DMS114 treated with DMSO at 0.1 percent for 48 hours (cell line): ENCODE measurements at regions not wholly inside any gene's neighbourhood (a gene's known extent, or its start where the extent isn't known, plus 50 kb on each side); places are given as distances from the start of the nearest gene placed in this dataset.
"Not testable (repeated sequence)": the region's sequence is repeated elsewhere in the genome, so short reads cannot be mapped to it uniquely, and the experiment has no call there.

Experiments used
- DNase-seq: peaks from one replicate; lab custom pipeline; 2025; ENCODE audit not compliant: unreplicated experiment; lab: John Stamatoyannopoulos, UW

DNA sequence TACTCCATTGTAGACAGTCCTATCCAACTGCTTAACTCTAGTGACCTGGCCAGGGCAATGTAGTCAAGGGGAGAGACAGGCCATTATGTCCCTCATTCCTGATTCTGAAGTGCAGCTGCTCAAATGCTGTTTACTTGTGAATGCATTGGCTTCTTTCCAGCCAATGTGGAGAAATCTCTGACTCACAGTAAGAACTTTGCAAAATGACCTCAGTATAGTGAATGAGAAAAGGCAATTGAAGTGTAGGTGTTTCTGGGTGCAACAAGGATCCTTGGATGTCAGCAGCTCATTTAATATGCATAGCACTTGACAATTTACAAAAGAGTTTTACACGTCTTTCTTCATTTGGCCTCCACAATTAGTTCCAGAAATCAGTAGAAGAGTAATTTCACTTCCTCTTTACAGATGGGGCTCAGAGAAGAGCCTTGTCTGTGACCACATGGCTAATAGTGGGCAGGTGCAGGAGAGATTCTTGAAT, 367.2 kb downstream of the OSTF1 start:
- DNase-seq, result no peak

DNA sequence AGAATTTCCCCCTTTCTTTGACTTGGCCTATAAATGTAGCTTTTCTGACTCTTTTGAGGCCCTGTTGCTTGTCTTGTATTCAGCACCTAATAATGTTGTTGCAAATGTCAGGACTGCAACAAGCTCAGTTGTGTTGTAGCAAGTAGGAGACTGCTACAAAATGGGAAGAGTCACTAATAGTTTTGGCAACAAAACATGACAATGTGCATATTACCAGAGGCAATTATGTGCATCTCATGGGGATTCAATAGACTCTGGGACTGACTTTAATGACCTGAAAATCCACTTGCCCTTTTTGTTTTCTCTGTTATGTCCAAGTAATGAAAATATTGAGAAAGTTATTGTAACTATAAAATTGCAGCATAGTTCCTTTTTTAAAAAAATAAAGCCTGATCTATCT, 368.4 kb downstream of the OSTF1 start:
- DNase-seq, result no peak

DNA sequence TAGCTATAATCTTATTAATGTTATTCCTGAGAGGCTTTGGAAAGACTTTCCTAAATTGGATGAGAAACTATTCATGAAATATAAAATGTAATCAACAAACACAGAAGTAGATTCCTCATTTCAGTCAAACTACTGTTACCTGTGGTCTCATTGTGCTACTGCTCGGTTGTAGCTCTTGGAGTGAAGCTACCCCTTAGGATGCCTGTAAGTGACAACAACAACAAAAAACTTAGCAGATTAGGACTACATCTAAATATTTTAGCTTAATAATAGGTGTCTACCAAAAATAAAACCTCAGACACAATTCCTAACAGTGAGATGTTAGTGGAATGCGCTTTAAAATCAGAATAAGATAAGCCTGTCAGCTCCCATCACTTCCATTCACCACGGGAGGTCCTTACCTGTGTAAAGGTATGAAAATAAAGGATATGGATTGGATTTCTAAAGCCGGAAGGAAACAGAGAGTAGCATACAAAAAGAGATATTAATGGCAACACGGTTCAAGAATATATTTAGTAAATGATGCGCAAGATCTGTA, 369.2 kb downstream of the OSTF1 start:
- DNase-seq, result no peak

DNA sequence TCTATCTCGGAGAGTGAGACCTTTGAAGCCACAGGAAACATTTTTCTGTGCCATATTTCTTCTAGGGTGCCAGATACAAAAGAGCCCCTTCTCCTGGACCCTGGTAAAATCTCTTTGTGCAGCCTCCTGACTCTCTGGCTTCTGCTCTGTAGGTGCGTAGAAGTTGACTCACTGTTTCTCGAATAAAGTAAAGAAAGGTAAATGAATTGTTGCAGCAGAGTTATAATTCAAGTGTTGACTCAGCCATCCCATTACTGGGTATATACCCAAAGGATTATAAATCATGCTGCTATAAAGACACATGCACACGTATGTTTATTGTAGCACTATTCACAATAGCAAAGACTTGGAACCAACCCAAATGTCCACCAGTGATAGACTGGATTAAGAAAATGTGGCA, 371.0 kb downstream of the OSTF1 start:
- not testable (repeated sequence) for DNase-seq

DNA sequence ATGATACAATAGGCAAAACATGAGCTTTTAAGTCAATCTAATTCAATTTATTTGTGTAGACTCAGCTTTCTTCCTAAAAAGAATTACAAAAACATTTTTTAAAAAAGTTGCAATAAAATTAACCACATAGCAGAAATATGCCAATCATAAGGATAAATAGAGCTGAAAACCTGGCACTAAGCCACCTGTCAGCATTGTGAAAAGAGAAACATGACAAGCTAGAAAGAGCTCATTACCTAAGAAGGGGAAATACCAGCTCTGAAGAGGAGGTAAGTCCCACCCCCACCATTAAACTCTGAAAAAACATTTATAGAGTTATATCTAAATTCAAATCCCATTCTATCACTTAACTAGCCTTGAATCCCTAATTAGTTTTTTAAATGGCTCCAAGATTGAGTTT, 372.9 kb downstream of the OSTF1 start:
- DNase-seq, result no peak

DNA sequence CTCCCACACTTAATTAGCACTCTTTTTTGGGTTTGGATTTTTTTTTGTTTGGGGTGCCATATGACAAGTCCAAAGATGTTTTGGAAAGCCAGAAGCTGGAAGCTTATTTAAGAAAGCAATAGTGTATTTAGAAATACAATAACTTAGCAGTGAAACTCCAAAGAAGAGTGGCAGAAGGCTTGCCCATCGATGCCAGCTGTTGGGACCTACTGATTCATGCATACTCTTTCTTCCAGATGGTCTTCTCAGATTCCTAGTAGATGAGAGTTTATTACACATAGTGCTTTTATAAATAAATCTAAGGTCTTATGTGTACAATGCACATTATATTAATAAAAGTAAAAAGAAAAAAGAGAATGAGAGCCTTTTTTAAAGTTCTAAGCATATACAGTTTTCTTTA, 374.6 kb downstream of the OSTF1 start:
- no peak for DNase-seq

DNA sequence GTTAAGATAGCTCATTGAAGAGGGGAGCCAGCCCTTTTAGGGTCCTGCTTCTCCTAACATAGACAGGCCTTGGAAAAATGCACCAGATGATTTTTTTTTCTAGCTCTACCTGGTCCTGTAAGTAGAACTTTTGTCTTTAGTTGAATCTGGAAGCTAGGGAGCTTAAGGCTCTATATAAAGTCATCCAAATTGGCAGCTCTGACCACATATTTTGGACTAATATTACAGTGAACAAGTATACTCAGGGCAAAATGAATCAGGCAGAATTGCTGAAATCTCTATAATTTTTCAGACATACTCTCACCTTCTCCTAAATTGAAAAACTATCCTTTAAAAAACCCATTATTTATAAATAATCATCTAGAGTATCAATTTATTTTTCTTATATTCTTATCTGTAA, 375.6 kb downstream of the OSTF1 start:
- no peak for DNase-seq

DNA sequence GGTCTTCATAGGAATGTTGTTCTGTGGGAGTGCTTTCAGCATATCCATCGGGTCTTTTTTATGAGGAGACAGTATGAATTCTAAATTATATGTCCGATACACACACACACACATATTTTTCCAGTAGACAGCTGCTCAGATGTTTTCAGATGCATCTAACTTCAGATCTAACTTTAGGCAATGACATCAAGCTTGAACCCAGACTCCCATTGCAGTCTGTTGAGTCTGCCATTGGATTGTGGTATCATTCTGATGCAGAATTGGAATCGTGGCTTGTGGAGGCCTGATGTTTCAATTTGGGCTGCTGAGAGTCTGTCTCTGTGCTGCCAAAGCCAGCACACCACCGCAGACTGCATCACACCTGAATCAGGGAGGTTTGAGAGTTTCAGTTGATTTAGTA, 376.4 kb downstream of the OSTF1 start:
- no peak for DNase-seq

DNA sequence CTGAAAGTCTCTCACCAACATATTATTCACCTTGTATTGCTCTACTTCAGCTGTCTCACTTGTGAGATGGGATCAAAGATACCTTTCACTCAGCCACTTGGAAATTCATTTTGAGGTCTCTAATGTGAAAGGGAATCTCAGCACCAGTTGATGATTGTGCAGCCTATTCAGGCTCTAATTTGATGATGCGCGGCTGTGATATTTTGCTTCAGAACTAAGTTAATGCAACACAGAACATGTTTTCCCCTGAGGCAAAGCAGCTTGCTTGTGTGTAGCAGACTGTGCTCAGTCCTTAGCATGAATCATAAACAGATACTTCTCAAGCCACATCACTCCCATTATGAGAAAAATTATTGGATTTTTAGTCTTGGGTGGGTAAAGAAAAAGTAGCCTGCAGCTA, 378.8 kb downstream of the OSTF1 start:
- no peak for DNase-seq

DNA sequence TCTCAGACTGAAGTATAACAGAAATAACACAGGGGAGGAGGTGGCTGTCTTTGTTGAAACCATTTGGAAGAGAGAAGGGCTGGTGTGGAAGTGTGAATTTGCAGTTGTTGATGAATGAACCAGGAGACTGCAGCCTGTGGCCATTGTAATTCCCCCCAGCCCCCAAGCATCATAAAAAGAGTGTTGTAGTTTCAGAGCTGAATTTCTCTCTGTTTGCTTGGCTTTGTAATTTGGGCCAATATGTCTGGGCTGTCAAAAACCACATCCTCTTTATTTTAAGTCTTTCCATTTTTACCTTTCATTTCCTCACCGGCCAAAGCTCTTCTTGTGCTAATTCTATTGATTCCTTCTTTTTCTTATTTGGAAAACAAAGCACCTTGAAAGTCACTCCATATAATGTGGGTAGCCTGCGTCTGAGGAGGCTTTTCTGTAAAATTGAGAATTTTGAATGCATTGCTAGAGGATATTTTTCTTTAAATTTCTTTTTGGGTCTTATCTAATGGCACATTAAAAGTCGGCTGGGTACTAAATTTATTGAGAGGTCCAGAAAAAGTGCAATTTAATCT, 383.3 kb downstream of the OSTF1 start:
- no peak for DNase-seq

DNA sequence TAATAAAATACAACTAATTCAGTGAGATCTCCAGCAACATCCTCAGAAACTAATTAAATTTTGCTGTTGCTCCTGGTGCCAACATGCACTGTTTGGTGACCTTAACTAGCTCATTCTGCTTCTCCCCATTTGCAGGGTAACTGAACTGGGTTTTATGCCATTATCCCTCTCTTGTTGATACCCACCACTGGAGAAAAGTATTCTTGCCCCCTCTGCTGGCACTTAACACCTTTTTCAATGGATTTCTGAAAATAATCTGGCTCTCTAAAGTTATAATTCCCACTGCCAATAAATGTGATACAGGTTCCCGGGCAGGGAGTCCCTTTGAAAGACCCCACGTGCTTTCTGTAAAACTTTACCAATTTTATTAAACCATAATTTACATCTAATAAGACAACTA, 394.3 kb downstream of the OSTF1 start:
- no peak for DNase-seq

DNA sequence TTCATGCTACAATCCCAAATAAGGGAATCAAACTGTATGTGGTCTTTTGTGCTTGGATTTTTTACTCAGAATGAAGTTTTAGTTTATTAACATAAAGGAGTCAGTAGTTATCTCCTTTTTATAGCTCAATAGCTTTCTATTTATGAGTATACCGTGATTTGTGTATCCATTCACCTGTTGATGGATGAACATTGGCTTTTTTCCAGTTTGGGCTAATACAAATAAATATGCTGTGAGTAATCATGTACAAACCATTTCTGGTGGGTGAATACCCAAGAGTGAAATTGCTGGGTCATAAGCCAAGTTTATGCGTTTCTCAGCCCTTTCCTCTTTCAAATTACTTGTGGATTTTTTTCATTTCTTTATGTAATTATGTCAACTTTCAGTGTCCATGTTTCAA, 395.3 kb downstream of the OSTF1 start:
- no peak for DNase-seq

DNA sequence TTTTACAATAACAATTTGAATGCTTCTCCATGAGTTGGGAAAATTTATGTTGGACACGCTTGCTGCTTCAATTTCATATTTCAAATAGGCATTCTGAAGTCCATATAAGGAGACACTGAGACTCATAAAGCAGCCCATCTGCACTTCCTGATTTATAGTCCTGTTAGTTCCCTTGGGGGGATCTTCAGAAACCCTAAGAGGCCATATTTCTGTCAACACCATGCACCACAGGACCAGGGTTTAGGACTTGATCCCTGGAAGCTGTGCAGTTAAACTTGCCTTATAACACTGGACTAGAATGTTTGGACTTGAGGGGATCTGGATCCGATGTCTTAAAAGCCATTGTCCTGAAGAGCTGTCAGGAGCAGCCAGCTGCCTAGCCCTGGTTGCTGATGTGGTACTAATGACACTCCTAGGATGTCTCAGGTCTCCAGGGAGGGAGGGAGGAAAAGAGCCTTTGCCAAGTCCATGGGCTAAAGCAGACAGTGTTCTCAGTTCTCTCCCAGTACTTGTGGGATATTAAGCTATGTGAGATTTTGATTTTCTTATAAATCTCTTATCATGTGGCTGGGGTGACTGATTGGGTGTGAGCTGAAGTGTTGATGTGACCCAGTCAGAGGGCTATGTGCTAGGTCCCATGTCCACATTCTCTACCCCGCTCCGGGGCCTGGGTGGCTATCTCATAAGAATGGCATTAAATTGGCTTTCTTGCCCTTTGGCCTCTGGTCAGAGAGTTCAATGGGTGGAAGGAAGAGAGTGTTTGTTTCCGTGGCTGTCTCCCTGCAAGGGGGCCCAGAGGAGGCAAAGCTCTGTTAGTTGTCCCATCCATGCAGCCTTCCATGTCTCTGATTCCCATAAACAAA, 399.8 kb downstream of the OSTF1 start:
- no peak for DNase-seq

DNA sequence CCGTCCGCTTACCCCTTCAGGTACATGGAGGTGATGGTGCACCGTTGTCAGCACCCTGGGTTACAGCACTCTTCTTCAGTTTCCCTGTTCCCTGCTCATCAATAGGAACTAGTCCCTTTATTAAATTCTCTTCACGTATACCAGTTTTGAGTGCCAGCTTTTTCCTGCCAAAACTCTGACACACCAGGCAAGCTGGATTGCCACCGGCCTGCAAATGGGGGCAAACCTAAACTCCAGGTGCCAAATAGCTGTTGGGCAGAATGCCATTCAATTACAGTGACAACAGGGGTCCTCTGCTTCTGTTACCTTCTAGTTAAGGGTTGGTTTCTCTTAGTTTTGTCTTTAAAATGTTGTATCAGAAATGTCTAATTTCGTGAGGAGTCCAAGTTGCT, 400.4 kb downstream of the OSTF1 start:
- no peak for DNase-seq

DNA sequence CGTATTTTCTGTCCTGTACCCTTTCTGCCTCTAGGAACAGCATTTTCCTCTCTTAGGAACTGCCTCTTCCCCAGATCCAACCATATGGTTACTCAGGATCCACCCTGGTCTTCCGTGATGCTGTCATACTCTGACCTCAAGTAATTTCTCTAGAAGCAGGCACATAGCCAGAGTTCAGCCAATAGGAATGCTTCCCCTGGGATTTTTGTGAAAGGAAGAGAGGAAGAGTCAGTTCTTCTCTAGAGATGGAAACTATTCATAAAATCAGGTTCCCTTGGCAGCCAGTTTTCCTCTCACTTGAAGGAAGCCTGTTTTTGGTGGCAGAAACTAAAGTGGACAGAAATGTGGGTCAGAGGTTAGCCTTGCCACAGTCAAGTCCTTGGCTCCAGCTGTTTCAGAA, 400.1 kb upstream of the PCSK5 start:
- DNase-seq, result no peak

DNA sequence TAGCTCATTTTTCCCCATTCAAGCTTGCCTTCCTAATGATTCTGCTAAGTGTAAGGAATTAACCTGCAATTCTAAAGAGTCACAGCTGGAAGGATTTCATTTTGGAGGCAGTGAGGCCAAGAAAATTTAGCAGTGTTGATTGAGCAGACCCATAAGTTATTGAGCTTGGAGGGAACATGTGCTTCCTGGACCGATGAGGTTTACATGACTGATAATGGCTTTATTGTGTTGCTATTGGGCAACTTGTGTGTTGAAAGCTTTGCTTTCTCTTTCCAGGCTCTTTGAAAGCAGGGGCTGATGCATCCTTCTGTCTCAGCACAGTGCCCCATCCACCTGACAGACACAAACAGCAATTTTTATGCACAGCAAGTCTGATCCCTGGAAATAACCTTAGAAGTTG, 398.9 kb upstream of the PCSK5 start:
- DNase-seq, result no peak

DNA sequence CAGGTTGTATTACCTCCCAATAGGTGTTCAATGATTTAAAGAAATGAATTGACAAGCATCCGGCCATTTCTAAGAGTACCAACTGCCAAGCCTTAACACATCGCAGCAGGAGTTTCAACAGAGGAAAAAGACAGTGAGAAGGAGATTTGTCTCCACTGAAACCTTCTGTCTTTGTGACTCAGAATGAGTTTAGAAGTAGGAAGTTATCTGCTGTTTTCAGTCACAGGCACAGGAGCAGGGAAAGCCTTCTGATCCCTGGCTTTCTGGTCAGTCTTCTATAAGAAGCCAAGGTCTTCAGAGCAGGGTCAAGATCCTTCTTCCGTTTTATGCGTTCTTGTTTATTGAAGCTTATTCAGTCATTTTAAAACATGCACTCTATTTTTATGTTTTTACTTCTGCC, 390.7 kb upstream of the PCSK5 start:
- no peak for DNase-seq

DNA sequence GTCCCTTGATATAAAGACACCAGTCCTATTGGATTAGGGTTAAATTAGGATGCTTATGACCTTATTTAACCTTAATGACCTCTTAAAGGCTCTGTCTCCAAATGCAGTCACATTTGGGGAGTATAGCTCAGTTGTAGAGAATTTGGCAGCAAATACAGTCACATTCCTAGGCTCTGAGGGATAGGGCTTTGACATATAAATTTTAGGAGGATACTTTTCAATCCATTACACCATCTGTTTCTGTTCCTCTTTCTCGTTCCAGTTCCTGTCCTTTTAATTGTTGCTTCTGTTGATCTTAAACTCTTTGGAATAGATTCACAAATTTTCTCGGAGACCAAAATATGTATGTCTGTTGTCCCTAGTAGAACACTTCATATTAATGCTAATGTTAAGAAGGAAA, 390.0 kb upstream of the PCSK5 start:
- no peak for DNase-seq

DNA sequence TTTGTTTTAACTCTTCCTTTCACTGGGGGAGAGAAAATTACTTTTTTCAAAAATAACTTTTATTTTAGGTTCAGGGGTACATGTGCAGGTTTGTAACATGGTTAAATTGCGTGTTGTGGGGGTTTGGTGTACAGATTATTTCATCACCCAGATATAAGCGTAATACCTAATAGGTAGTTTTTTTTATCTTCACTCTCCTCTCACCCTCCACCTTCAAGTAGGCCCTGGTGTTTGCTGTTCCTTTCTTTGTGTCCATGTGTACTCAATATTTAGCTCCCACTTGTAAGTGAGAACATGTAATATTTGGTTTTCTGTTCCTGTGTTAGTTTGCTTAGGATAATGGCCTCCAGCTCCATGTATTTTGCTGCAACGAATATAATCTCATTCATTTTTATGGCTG, 389.5 kb upstream of the PCSK5 start:
- DNase-seq, result not testable (repeated sequence)

DNA sequence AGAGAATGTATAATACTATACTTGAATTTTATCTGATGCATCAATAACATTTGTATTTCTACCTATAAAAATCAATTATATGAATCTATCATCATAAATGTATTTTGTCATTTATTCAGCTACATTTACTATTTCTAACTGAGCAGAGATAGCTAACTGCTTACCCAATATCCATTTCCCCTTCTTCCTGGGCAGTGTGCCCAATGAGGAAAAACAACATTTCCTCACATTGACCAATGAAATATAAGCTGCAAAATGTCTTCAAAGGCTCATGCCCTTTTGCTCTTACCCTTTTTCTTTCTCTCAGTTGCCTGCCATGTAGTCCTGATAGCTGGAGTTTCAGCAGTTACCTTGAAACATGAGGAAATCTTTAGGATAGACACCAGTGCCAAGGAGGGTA, 385.8 kb upstream of the PCSK5 start:
- no peak for DNase-seq

DNA sequence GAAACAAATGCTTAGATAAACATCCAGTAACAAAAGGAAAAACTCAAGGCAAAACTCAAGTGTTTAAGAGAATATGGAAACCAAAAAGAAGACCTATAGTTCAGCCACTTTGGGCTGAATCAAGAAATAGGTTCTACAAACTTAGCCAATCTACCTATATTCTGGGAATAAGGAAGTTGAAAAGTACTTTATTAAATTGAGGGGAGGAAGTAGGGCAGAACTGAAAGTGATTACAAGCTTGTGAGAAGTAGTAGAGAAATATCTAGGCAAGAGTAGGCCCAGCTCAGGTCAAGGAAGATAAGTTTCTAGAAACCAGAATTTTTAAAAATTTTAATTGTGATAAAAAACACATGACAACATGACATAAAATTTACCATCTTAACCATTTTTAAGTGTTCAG, 384.8 kb upstream of the PCSK5 start:
- no peak for DNase-seq

DNA sequence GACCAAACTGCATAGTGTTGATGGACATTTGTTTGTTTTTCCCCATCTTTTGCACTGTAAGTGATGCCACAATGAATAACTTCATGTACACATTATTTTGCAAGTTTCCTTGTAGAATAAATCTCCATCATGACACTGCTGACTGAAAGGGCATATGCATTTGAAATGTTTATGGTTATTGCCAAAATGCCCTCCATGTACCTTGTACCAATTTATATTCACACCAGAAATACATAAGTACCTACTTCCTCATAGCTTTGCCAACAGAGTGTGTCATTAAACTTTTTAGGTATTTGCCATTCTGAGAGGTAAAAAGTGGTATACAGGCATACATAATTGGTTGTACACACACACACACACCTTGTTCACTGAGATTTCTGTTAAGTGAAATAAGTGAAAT, 361.0 kb upstream of the PCSK5 start:
- no peak for DNase-seq

DNA sequence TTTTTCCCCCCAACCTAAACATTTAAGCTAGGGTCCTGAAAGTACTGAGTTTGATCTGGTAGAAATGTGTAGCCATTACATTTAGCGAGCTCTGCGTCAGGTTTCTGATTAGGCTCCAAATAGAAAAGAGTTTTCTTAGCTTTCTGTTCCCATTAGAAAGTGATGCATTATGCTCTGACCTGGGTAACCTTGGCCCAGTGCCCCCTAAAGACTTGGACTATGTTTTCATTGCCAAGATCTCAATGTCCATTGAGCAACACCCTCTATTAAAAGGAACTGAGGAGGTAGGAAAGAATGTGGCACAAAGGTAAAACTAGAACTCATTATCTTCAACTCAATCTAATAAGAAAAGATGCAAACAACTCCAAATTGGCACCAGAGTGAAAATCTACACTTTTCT, 358.9 kb upstream of the PCSK5 start:
- no peak for DNase-seq
